IMR-90 (cell line): ENCODE measurements at regions not wholly inside any gene's neighbourhood (a gene's known extent, or its start where the extent isn't known, plus 50 kb on each side); places are given as distances from the start of the nearest gene placed in this dataset.

ENCODE experiments used
- CTCF ChIP-seq: conservative IDR thresholded peaks from 2 replicates; pipeline ENCODE4 v1.5.1; 2012; ENCODE audit warnings: mild to moderate bottlenecking, low read depth, low read length, improper control_type of control experiment
- POLR2A ChIP-seq: IDR thresholded peaks from 2 replicates; pipeline ENCODE4 v1.6.1; 2012; ENCODE audit warnings: mild to moderate bottlenecking, low read depth, low read length

- TF ChIP-seq POLR2A = no peak
- TF ChIP-seq CTCF = no peak
Observed at GRCh38 chr4:122046255-122046654, 94.4 kb upstream of the TRPC3 start.
